Fibroblast of the aortic adventitia (primary cell): ENCODE measurements at regions not wholly inside any gene's neighbourhood (a gene's known extent, or its start where the extent isn't known, plus 50 kb on each side); places are given as distances from the start of the nearest gene placed in this dataset.

Experiments
- DNase-seq: peaks from one replicate; pipeline ENCODE4 v3.0.0-alpha.2; 2010; ENCODE audit warnings: low read depth
- H3K4me3 ChIP-seq: 2 replicates; pipeline ENCODE4 v1.5.1; 2011; ENCODE audit warnings: low read depth, mild to moderate bottlenecking, control low read depth, low read length, moderate library complexity
- TF ChIP-seq, protein P1 (sequence below): IDR thresholded peaks from 2 replicates; pipeline ENCODE4 v1.5.1; 2011; ENCODE audit warnings: mild to moderate bottlenecking, low read length, control low read depth, inconsistent platforms; ENCODE audit not compliant: insufficient read depth

GRCh38 chr6:150546457-150546856 lies 53.2 kb upstream of the PLEKHG1 start:
- H3K4me3 ChIP-seq, result no peak overlapping the region
- DNase-seq, result no peak
- TF ChIP-seq, protein P1, sequence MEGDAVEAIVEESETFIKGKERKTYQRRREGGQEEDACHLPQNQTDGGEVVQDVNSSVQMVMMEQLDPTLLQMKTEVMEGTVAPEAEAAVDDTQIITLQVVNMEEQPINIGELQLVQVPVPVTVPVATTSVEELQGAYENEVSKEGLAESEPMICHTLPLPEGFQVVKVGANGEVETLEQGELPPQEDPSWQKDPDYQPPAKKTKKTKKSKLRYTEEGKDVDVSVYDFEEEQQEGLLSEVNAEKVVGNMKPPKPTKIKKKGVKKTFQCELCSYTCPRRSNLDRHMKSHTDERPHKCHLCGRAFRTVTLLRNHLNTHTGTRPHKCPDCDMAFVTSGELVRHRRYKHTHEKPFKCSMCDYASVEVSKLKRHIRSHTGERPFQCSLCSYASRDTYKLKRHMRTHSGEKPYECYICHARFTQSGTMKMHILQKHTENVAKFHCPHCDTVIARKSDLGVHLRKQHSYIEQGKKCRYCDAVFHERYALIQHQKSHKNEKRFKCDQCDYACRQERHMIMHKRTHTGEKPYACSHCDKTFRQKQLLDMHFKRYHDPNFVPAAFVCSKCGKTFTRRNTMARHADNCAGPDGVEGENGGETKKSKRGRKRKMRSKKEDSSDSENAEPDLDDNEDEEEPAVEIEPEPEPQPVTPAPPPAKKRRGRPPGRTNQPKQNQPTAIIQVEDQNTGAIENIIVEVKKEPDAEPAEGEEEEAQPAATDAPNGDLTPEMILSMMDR, result no peak

GRCh38 chr6:150547502-150548222 lies 52.0 kb upstream of the PLEKHG1 start:
- TF ChIP-seq, protein P1, result no peak
- no peak overlapping the region for H3K4me3 ChIP-seq
- DNase-seq, result no peak

DNA sequence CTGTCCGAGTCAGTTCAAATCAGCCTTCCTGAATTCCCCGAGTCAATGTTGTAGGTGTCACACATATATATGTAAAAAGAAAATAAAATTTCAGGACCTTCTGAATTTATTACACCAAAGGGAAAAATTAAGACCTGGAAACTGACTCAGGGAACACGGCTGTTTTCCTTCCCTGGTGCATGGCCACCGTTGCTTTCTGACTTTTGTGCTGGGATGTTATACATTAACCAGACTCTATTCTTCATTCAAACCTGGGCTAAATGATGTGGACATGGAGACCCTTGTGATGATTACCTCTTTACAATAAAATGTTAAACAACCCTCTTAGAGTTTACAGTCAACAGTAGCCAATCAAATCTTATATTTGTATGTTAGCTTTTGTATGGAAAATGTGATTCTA lies 51.4 kb upstream of the PLEKHG1 start:
- H3K4me3 ChIP-seq, result no peak overlapping the region
- DNase-seq, result no peak
- TF ChIP-seq, protein P1, result no peak

DNA sequence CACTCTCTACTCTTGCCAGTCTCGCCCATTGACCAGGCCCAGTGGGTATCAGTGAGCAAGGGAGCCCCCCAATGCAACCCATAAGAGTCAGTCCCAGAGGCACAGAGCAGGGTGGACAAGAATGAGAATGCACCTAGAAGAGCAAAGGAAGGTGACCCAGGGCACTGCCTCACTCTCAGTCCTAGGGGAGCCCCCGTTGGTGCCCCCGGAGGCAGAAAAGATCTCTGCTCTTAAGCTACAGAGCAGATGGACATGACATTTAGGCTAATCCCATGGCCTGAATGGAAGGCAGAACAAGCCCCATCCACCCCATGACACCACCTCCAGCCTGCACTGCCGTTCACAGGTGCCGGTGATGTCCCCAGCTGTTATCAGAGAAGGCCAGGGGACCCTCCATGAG lies 50.7 kb upstream of the PLEKHG1 start:
- TF ChIP-seq, protein P1, result no peak
- no peak for DNase-seq
- H3K4me3 ChIP-seq, result no peak overlapping the region

DNA sequence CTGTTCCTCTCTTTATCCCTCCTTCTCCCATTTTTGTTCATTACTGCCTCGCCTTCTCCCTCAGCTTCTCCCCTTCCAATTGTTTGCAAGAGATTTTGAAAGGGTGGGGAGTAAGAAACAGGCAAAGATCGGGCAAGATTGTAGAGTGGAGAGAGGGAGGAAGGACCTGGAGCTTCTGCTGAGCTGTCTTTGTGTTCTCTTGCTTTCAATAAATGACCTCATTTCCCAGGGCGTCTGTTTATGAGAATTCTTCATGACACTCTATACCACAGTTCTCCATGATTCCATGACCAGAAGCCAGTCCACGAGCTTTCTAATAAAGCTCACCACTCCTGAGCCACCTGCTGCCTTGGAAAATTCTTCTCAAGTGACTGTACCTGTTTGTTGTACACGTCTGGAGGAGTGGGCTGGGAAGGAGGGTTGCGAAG lies 50.0 kb upstream of the PLEKHG1 start:
- TF ChIP-seq, protein P1, result no peak
- no peak for DNase-seq
- H3K4me3 ChIP-seq, result no peak overlapping the region
